Liver (tissue), 8 donors: ENCODE measurements at regions not wholly inside any gene's neighbourhood (a gene's known extent, or its start where the extent isn't known, plus 50 kb on each side); places are given as distances from the start of the nearest gene placed in this dataset.

Experiments used
- DNase-seq: peaks from one replicate; pipeline ENCODE4 v3.0.0-alpha.2; 2017; ENCODE audit warnings: low spot score
- H3K27ac ChIP-seq, 2 donors: one replicate each; pipeline ENCODE4 v1.7.0; 2013; ENCODE audit warnings: inconsistent platforms in 2 of 2, low read length in 2 of 2, control low read depth in 1 of 2, low read depth in 1 of 2, mild to moderate bottlenecking in 1 of 2
- H3K27me3 ChIP-seq, 4 donors: one replicate each; pipeline versions ENCODE4 v1.6.1 to v1.7.0; 2013; ENCODE audit warnings: low read length in 3 of 4, inconsistent platforms in 1 of 4, mild to moderate bottlenecking in 1 of 4, moderate library complexity in 1 of 4; ENCODE audit not compliant: control insufficient read depth in 4 of 4, insufficient read depth in 4 of 4
- H3K36me3 ChIP-seq, 4 donors: one replicate each; pipeline versions ENCODE4 v1.6.1 to v1.7.0; 2013; ENCODE audit warnings: low read length in 3 of 4, mild to moderate bottlenecking in 3 of 4, low read depth in 1 of 4, moderate library complexity in 1 of 4; ENCODE audit not compliant: control insufficient read depth in 4 of 4, insufficient read depth in 3 of 4
- H3K4me1 ChIP-seq, 4 donors: one replicate each; pipeline versions ENCODE4 v1.6.1 to v1.7.0; 2013; ENCODE audit warnings: low read length in 3 of 4, mild to moderate bottlenecking in 3 of 4, moderate library complexity in 1 of 4; ENCODE audit not compliant: control insufficient read depth in 4 of 4, insufficient read depth in 4 of 4
- H3K4me3 ChIP-seq, 3 donors: one replicate each; pipeline versions ENCODE4 v1.6.1 to v1.7.0; 2013; ENCODE audit warnings: low read length in 3 of 3, control low read depth in 1 of 3, low read depth in 1 of 3, mild to moderate bottlenecking in 1 of 3
- H3K9ac ChIP-seq, 2 donors: one replicate each; pipeline ENCODE4 v1.7.0; 2013; ENCODE audit warnings: low read length in 2 of 2, mild to moderate bottlenecking in 2 of 2, moderate library complexity in 2 of 2, control low read depth in 1 of 2, low read depth in 1 of 2
- H3K9me3 ChIP-seq, 4 donors: one replicate each; pipeline versions ENCODE4 v1.6.1 to v1.7.0; 2013; ENCODE audit warnings: low read length in 3 of 4; ENCODE audit not compliant: control insufficient read depth in 4 of 4
- ATF3 ChIP-seq: IDR thresholded peaks from 2 replicates; pipeline ENCODE4 v1.6.1; 2016; ENCODE audit warnings: antibody characterized with exemption
- CTCF ChIP-seq: fragments of 150-350 bp; IDR thresholded peaks from 2 replicates; pipeline ENCODE4 v1.5.1; 2017; ENCODE audit warnings: improper control_type of control experiment, low read depth, low read length; ENCODE audit not compliant: missing input control
- EGR1 ChIP-seq, 2 donors: IDR thresholded peaks; 2 replicates each; pipeline ENCODE4 v1.6.1; 2016 to 2018; ENCODE audit warnings: antibody characterized with exemption in 2 of 2, low read depth in 2 of 2
- FOXA1 ChIP-seq: IDR thresholded peaks from 2 replicates; pipeline ENCODE4 v1.6.1; 2016; ENCODE audit warnings: antibody characterized with exemption
- GABPA ChIP-seq, 2 donors: IDR thresholded peaks in 1 of 2; conservative IDR thresholded peaks in 1 of 2; 2 replicates each; pipeline ENCODE4 v1.6.1; 2016; ENCODE audit warnings: antibody characterized with exemption in 2 of 2, mild to moderate bottlenecking in 1 of 2, moderate library complexity in 1 of 2
- HNF4A ChIP-seq, 2 donors: conservative IDR thresholded peaks; 2 replicates each; pipeline ENCODE4 v1.6.1; 2016; ENCODE audit warnings: antibody characterized with exemption in 2 of 2, mild to moderate bottlenecking in 2 of 2
- HNF4G ChIP-seq: IDR thresholded peaks from 2 replicates; pipeline ENCODE4 v1.6.1; 2016; ENCODE audit warnings: antibody characterized with exemption
- NR2F2 ChIP-seq: IDR thresholded peaks from 2 replicates; pipeline ENCODE4 v1.6.1; 2016; ENCODE audit warnings: antibody characterized with exemption
- RAD21 ChIP-seq, 2 donors: IDR thresholded peaks; 2 replicates each; pipeline ENCODE4 v1.6.1; 2016; ENCODE audit warnings: antibody characterized with exemption in 2 of 2, mild to moderate bottlenecking in 2 of 2
- RXRA ChIP-seq, 2 donors: IDR thresholded peaks; 2 replicates each; pipeline ENCODE4 v1.6.1; 2017 to 2018; ENCODE audit warnings: antibody characterized with exemption in 2 of 2, mild to moderate bottlenecking in 1 of 2
- SP1 ChIP-seq: IDR thresholded peaks from 2 replicates; pipeline ENCODE4 v1.6.1; 2018; ENCODE audit warnings: antibody characterized with exemption, mild to moderate bottlenecking
- TAF1 ChIP-seq: conservative IDR thresholded peaks from 2 replicates; pipeline ENCODE4 v1.6.1; 2016; ENCODE audit warnings: antibody characterized with exemption, mild to moderate bottlenecking
- ZBTB33 ChIP-seq: IDR thresholded peaks from 2 replicates; pipeline ENCODE4 v1.6.1; 2016; ENCODE audit warnings: antibody characterized with exemption
- WGBS: extraction: QIAGEN DNeasy Blood & Tissue Kit; methylation state at CpG from one replicate; pipeline ENCODE4 v1.1.7; 2013; 5-methylcytosine and 5-hydroxymethylcytosine counted together
- TF ChIP-seq, protein P1 (sequence below): IDR thresholded peaks from 2 replicates; pipeline ENCODE4 v1.6.1; 2016; ENCODE audit warnings: antibody characterized with exemption
- donor health status: healthy.
- donor health status: healthy.
- donor health status: healthy.
- donor health status: healthy.
- donor health status: healthy.

- H3K9me3 ChIP-seq: no peaks in the 10 kb centered on the region
- TF ChIP-seq TAF1 (no peak), HNF4A (conservative IDR thresholded peaks at IDR 0.05) (peak in 1 of 2 donors; percentile 68), RXRA (IDR thresholded peaks at IDR 0.05) (peak in 1 of 2 donors; percentile 56), EGR1 (IDR thresholded peaks at IDR 0.05; ENCODE audit: low read depth in 2 of 2) (peak in 1 of 2 donors; percentile 20)
- no peak overlapping the region for H3K4me3 ChIP-seq
- H3K4me1 ChIP-seq: peaks cover 0 to 8% (median 4%) of the 10 kb centered on the region in 4 donors
- no peak overlapping the region for H3K9ac ChIP-seq
- H3K27ac ChIP-seq: no peak overlapping the region
- H3K36me3 ChIP-seq: no peaks in the 10 kb centered on the region
- no peak for DNase-seq
- H3K27me3 ChIP-seq: no peaks in the 10 kb centered on the region
- WGBS: 50% methylated on average over 13 of the region's 13 CpGs
Measured at GRCh38 chr6:1182722-1183521, 129.0 kb upstream of the FOXQ1 start.

- Histone ChIP-seq H3K4me1 (peaks cover 0 to 8% (median 2%) of the 10 kb centered on the region in 4 donors), H3K9me3 (no peaks in the 10 kb centered on the region), H3K4me3 (no peak overlapping the region), H3K36me3 (no peaks in the 10 kb centered on the region), H3K27ac (no peak overlapping the region), H3K27me3 (no peaks in the 10 kb centered on the region), H3K9ac (no peak overlapping the region)
- no peak for DNase-seq
- WGBS: 65% methylated on average over 4 of the region's 4 CpGs
- TF ChIP-seq GABPA (IDR thresholded peaks at IDR 0.05 in 1 of 2, conservative IDR thresholded peaks at IDR 0.05 in 1 of 2): no peak
- no peak for TF ChIP-seq HNF4G
- no peak for TF ChIP-seq NR2F2
- TF ChIP-seq ATF3: no peak
- no peak for TF ChIP-seq CTCF
- TF ChIP-seq, protein P1, sequence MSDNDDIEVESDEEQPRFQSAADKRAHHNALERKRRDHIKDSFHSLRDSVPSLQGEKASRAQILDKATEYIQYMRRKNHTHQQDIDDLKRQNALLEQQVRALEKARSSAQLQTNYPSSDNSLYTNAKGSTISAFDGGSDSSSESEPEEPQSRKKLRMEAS: no peak
- no peak for TF ChIP-seq RAD21 (IDR thresholded peaks at IDR 0.05)
- no peak for TF ChIP-seq SP1
- TF ChIP-seq FOXA1: no peak
- TF ChIP-seq ZBTB33: no peak
Measured at GRCh38 chr6:1181939-1182605, 129.8 kb upstream of the FOXQ1 start.
